ENCODE measurements at regions not wholly inside any gene's neighbourhood (a gene's known extent, or its start where the extent isn't known, plus 50 kb on each side); places are given as distances from the start of the nearest gene placed in this dataset.

DNA sequence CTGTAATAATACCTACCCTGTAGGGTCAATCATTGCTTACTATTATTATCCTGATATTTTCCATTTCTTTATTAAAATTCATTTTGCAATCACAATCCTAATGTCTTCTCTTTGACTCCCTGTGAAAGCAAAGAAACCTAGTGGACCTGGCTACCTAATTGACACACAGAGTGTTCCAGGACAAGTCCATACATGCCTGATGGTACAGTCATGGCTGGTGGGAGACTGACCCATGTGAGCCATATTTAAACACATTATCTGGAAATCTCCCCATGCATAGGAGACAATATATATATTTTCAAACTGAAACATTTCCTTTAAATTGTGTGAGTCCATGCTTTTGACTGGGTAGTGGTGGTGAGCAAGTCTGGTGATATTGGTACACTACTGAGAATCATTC lies 230.6 kb upstream of the DACH1 start:
- H3K9me3 ChIP-seq (ENCODE audit: control insufficient read depth in 1 of 2, low read length in 2 of 2), result no peaks in the 10 kb centered on the region
- intact Hi-C loops (cut with micrococcal nuclease), result no loop called here
- no peaks in the 10 kb centered on the region for H3K27me3 Mint-ChIP-seq
- H3K9me3 Mint-ChIP-seq, result peaks cover 0 to 5% (median 0%) of the 10 kb centered on the region in 8 donors
- ChIA-PET POLR2A (ENCODE audit: partially characterized antibody) (no interaction called here), CTCF (ENCODE audit: partially characterized antibody) (no interaction called here)
- no peaks in the 10 kb centered on the region for H3K27me3 ChIP-seq (ENCODE audit: insufficient read depth, low read length)
- H3K36me3 ChIP-seq (ENCODE audit: insufficient read depth, low read length), result no peaks in the 10 kb centered on the region
- no peak for DNase-seq
- no peak overlapping the region for H3K4me3 Mint-ChIP-seq
- H3K27ac ChIP-seq (ENCODE audit: low read depth, low read length), result no peak overlapping the region
- H3K27ac Mint-ChIP-seq, result no peak overlapping the region
- no peak overlapping the region for H3K4me3 ChIP-seq (ENCODE audit: low read length in 2 of 2)
- H3K4me1 ChIP-seq (ENCODE audit: insufficient read depth, low read length), result no peaks in the 10 kb centered on the region
- no peaks in the 10 kb centered on the region for H3K36me3 Mint-ChIP-seq
- no peaks in the 10 kb centered on the region for H3K4me1 Mint-ChIP-seq

DNA sequence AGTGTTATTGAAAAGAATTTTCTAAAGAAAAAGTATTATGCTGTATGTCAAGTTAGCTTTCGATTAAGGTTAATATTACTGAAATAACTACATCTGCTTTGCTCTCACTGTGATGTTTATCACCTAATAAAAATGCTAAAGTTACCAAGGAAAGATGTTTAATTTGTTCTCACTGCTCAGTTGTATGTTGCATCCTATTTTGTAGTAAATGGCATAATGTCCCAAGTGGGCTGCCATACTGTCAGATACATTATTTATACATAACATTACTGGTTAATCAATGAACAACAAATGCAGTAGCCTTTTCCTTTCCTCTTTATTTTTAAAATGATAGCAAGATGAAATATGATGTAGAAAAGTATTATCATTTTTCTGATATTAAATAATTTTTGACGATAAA lies 226.3 kb upstream of the DACH1 start:
- Mint-ChIP-seq H3K36me3 (no peaks in the 10 kb centered on the region), H3K4me1 (no peaks in the 10 kb centered on the region), H3K4me3 (no peak overlapping the region), H3K9me3 (peaks cover 0 to 7% (median 0%) of the 10 kb centered on the region in 8 donors), H3K27me3 (no peaks in the 10 kb centered on the region), H3K27ac (no peak overlapping the region)
- Histone ChIP-seq H3K27me3 (ENCODE audit: insufficient read depth, low read length) (no peaks in the 10 kb centered on the region), H3K9me3 (ENCODE audit: control insufficient read depth in 1 of 2, low read length in 2 of 2) (no peaks in the 10 kb centered on the region), H3K4me1 (ENCODE audit: insufficient read depth, low read length) (no peaks in the 10 kb centered on the region), H3K36me3 (ENCODE audit: insufficient read depth, low read length) (no peaks in the 10 kb centered on the region), H3K27ac (ENCODE audit: low read depth, low read length) (no peak overlapping the region), H3K4me3 (ENCODE audit: low read length in 2 of 2) (no peak overlapping the region)
- intact Hi-C loops (cut with micrococcal nuclease), result no loop called here
- DNase-seq, result no peak
- CTCF ChIA-PET (ENCODE audit: partially characterized antibody), result no interaction called here
- POLR2A ChIA-PET (ENCODE audit: partially characterized antibody), result no interaction called here

DNA sequence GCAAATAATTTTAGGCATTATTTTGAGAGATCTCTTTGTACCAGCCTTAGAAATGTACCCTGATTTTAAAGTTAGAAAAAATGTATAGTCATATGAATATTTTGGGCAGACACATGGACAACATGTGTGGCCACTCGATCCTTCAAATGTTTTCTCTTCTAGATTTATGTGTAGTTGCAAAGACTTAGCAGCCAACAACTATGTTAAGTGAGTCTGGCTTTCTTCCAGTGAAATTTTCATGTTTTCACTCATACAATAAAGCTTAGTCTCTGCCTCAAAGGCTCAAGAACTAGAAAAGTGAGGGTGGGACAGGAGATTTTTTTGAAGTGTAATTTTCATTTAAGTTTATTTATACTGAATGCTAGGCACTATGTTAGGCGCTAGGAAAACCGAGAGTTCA lies 207.7 kb upstream of the DACH1 start:
- Histone ChIP-seq H3K27ac (ENCODE audit: low read depth, low read length) (no peak overlapping the region), H3K27me3 (ENCODE audit: insufficient read depth, low read length) (no peaks in the 10 kb centered on the region), H3K4me3 (ENCODE audit: low read length in 2 of 2) (no peak overlapping the region), H3K9me3 (ENCODE audit: control insufficient read depth in 1 of 2, low read length in 2 of 2) (no peaks in the 10 kb centered on the region), H3K4me1 (ENCODE audit: insufficient read depth, low read length) (no peaks in the 10 kb centered on the region), H3K36me3 (ENCODE audit: insufficient read depth, low read length) (no peaks in the 10 kb centered on the region)
- H3K27me3 Mint-ChIP-seq, result no peaks in the 10 kb centered on the region
- no peak overlapping the region for H3K27ac Mint-ChIP-seq
- H3K4me1 Mint-ChIP-seq, result no peaks in the 10 kb centered on the region
- H3K4me3 Mint-ChIP-seq, result no peak overlapping the region
- ChIA-PET POLR2A (ENCODE audit: partially characterized antibody) (no interaction called here), CTCF (ENCODE audit: partially characterized antibody) (interaction anchor here (0.6 kb wide), 1 partner anchor 95 kb away, joined by 3 read pairs; no protein-coding TSS in a partner anchor)
- intact Hi-C loops (cut with micrococcal nuclease), result no loop called here
- H3K9me3 Mint-ChIP-seq, result peaks cover 0 to 4% (median 0%) of the 10 kb centered on the region in 8 donors
- H3K36me3 Mint-ChIP-seq, result no peaks in the 10 kb centered on the region
- DNase-seq, result no peak

DNA sequence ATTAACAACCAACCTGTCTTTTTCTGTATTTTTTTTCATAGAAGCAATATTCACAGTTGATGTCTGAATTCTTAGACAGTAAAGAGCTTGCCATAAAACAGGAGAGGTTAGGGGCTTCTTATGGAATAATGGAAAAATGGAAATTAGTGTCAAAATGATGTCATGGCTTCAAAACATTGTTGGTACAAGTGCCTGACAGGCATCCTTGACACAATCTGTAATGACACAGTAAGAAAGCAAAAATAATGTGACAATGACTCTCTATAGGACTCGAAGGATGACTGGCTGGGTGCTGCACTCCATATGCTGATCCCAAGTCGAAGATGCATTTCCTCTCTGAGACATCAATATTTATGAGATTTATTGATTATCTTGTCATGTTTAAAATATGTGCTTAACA lies 205.3 kb upstream of the DACH1 start:
- H3K4me1 Mint-ChIP-seq, result no peaks in the 10 kb centered on the region
- H3K4me3 Mint-ChIP-seq, result no peak overlapping the region
- no peaks in the 10 kb centered on the region for H3K36me3 Mint-ChIP-seq
- ChIA-PET CTCF (ENCODE audit: partially characterized antibody) (no interaction called here), POLR2A (ENCODE audit: partially characterized antibody) (no interaction called here)
- Histone ChIP-seq H3K4me3 (ENCODE audit: low read length in 2 of 2) (no peak overlapping the region), H3K4me1 (ENCODE audit: insufficient read depth, low read length) (no peaks in the 10 kb centered on the region), H3K9me3 (ENCODE audit: control insufficient read depth in 1 of 2, low read length in 2 of 2) (no peaks in the 10 kb centered on the region), H3K36me3 (ENCODE audit: insufficient read depth, low read length) (no peaks in the 10 kb centered on the region), H3K27me3 (ENCODE audit: insufficient read depth, low read length) (no peaks in the 10 kb centered on the region), H3K27ac (ENCODE audit: low read depth, low read length) (no peak overlapping the region)
- H3K9me3 Mint-ChIP-seq, result peaks cover 0 to 7% (median 3%) of the 10 kb centered on the region in 8 donors
- no peak for DNase-seq
- H3K27ac Mint-ChIP-seq, result no peak overlapping the region
- intact Hi-C loops (cut with micrococcal nuclease), result no loop called here
- H3K27me3 Mint-ChIP-seq, result no peaks in the 10 kb centered on the region

DNA sequence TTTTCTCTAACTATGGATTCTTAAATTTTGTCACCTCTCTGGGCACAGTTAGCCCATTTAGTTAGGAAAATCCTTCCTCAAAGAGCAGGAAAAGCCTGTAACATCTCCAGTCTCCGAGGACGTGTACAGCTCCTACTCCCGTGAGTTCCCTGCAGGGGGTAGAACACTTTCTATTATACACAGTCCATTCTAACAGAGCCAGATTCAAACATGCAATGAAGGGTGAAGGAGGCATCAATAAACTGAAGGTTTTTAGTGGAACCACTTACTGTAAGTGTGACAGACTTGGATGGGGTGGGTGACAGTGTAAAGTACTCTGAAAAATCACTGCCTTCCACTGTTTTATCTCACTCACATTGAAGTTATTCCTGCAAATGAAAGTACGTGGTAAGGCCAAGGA lies 204.7 kb upstream of the DACH1 start:
- ChIA-PET CTCF (ENCODE audit: partially characterized antibody) (no interaction called here), POLR2A (ENCODE audit: partially characterized antibody) (no interaction called here)
- Mint-ChIP-seq H3K9me3 (peaks cover 2 to 10% (median 4%) of the 10 kb centered on the region in 8 donors), H3K36me3 (no peaks in the 10 kb centered on the region), H3K4me3 (no peak overlapping the region), H3K27me3 (no peaks in the 10 kb centered on the region), H3K27ac (no peak overlapping the region), H3K4me1 (no peaks in the 10 kb centered on the region)
- Histone ChIP-seq H3K36me3 (ENCODE audit: insufficient read depth, low read length) (no peaks in the 10 kb centered on the region), H3K27ac (ENCODE audit: low read depth, low read length) (no peak overlapping the region), H3K27me3 (ENCODE audit: insufficient read depth, low read length) (no peaks in the 10 kb centered on the region), H3K4me1 (ENCODE audit: insufficient read depth, low read length) (no peaks in the 10 kb centered on the region), H3K9me3 (ENCODE audit: control insufficient read depth in 1 of 2, low read length in 2 of 2) (no peaks in the 10 kb centered on the region), H3K4me3 (ENCODE audit: low read length in 2 of 2) (no peak overlapping the region)
- intact Hi-C loops (cut with micrococcal nuclease), result no loop called here
- no peak for DNase-seq

DNA sequence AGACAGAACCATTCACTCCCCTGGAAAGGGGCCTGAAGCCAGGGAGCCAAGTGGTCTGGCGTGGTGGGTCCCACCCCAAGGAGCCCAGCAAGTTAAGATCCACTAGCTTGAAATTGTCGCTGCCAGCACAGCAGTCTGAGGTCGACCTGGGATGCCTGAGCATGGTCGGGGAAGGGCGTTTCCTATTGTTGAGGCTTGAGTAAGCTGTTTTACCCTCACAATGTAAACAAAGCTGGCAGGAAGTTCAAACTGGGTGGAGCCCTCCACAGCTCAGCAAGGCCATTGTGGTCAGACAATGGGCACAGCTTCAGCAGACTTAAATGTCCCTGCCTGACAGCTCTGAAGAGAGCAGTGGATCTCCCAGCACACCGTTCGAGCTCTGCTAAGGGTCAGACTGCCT lies 195.6 kb upstream of the DACH1 start:
- H3K4me3 Mint-ChIP-seq, result no peak overlapping the region
- no peaks in the 10 kb centered on the region for H3K27me3 Mint-ChIP-seq
- peaks cover 2 to 44% (median 18%) of the 10 kb centered on the region in 8 donors for H3K9me3 Mint-ChIP-seq
- H3K27ac Mint-ChIP-seq, result no peak overlapping the region
- CTCF ChIA-PET (ENCODE audit: partially characterized antibody), result no interaction called here
- H3K36me3 Mint-ChIP-seq, result no peaks in the 10 kb centered on the region
- no peaks in the 10 kb centered on the region for H3K36me3 ChIP-seq (ENCODE audit: insufficient read depth, low read length)
- H3K4me3 ChIP-seq (ENCODE audit: low read length in 2 of 2), result no peak overlapping the region
- POLR2A ChIA-PET (ENCODE audit: partially characterized antibody), result no interaction called here
- H3K27me3 ChIP-seq (ENCODE audit: insufficient read depth, low read length), result no peaks in the 10 kb centered on the region
- H3K4me1 ChIP-seq (ENCODE audit: insufficient read depth, low read length), result no peaks in the 10 kb centered on the region
- intact Hi-C loops (cut with micrococcal nuclease), result no loop called here
- H3K27ac ChIP-seq (ENCODE audit: low read depth, low read length), result no peak overlapping the region
- no peak for DNase-seq
- H3K9me3 ChIP-seq (ENCODE audit: control insufficient read depth in 1 of 2, low read length in 2 of 2), result no peaks in the 10 kb centered on the region
- no peaks in the 10 kb centered on the region for H3K4me1 Mint-ChIP-seq

DNA sequence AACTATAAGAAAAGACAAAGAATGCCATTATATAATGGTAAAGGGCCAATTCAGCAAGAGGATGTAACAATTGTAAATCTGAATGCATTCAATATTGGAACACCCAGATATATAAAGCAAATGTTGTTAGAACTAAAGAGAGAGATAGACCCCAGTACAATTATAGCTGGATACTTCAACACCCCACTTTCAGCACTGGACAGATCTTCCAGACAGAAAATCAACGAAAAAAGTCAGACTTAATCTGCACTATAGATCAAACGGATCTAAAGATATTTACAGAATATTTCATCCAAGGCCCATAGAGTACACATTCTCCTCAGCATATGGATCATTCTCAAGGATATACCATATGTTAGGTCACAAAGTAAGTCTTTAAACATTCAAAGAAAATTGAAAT lies 194.6 kb upstream of the DACH1 start:
- H3K27me3 ChIP-seq (ENCODE audit: insufficient read depth, low read length), result no peaks in the 10 kb centered on the region
- no peaks in the 10 kb centered on the region for H3K27me3 Mint-ChIP-seq
- no peaks in the 10 kb centered on the region for H3K4me1 Mint-ChIP-seq
- no peak overlapping the region for H3K4me3 ChIP-seq (ENCODE audit: low read length in 2 of 2)
- CTCF ChIA-PET (ENCODE audit: partially characterized antibody), result interaction anchor here (0.6 kb wide), 1 partner anchor 9 kb away, joined by 3 read pairs; no protein-coding TSS in a partner anchor
- H3K27ac ChIP-seq (ENCODE audit: low read depth, low read length), result no peak overlapping the region
- H3K9me3 Mint-ChIP-seq, result peaks cover 2 to 42% (median 15%) of the 10 kb centered on the region in 8 donors
- H3K27ac Mint-ChIP-seq, result no peak overlapping the region
- H3K4me1 ChIP-seq (ENCODE audit: insufficient read depth, low read length), result no peaks in the 10 kb centered on the region
- no peak overlapping the region for H3K4me3 Mint-ChIP-seq
- no peaks in the 10 kb centered on the region for H3K9me3 ChIP-seq (ENCODE audit: control insufficient read depth in 1 of 2, low read length in 2 of 2)
- POLR2A ChIA-PET (ENCODE audit: partially characterized antibody), result no interaction called here
- H3K36me3 Mint-ChIP-seq, result no peaks in the 10 kb centered on the region
- no peak for DNase-seq
- intact Hi-C loops (cut with micrococcal nuclease), result no loop called here
- H3K36me3 ChIP-seq (ENCODE audit: insufficient read depth, low read length), result no peaks in the 10 kb centered on the region

DNA sequence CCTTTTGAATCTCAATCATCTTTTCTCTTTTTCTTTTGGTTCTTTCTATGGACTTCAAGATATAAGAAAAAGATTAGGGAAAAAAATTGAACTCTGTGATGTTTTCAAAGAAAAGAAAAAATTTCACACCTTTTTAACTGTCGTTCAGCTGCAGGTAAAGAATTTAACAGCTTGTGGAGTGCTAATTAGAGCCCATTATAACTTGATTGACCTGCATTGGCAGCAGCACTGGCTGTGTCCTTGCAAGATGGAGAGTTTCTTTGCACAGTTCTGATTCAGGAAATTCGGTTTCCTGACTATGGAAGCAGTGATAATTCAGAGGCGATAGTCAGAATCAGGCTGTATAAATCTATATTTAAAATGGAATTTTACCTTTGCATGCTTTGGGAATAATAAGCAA lies 183.2 kb upstream of the DACH1 start:
- no peak overlapping the region for H3K4me3 Mint-ChIP-seq
- DNase-seq, result no peak
- H3K36me3 ChIP-seq (ENCODE audit: insufficient read depth, low read length), result no peaks in the 10 kb centered on the region
- H3K4me1 Mint-ChIP-seq, result no peaks in the 10 kb centered on the region
- H3K27me3 ChIP-seq (ENCODE audit: insufficient read depth, low read length), result no peaks in the 10 kb centered on the region
- POLR2A ChIA-PET (ENCODE audit: partially characterized antibody), result no interaction called here
- no peaks in the 10 kb centered on the region for H3K9me3 ChIP-seq (ENCODE audit: control insufficient read depth in 1 of 2, low read length in 2 of 2)
- H3K9me3 Mint-ChIP-seq, result peaks cover 0 to 8% (median 2%) of the 10 kb centered on the region in 8 donors
- no peak overlapping the region for H3K27ac ChIP-seq (ENCODE audit: low read depth, low read length)
- H3K4me1 ChIP-seq (ENCODE audit: insufficient read depth, low read length), result no peaks in the 10 kb centered on the region
- H3K36me3 Mint-ChIP-seq, result no peaks in the 10 kb centered on the region
- no peak overlapping the region for H3K4me3 ChIP-seq (ENCODE audit: low read length in 2 of 2)
- H3K27me3 Mint-ChIP-seq, result no peaks in the 10 kb centered on the region
- CTCF ChIA-PET (ENCODE audit: partially characterized antibody), result no interaction called here
- intact Hi-C loops (cut with micrococcal nuclease), result no loop called here
- no peak overlapping the region for H3K27ac Mint-ChIP-seq

All from CD4-positive, alpha-beta memory T cell (primary cell).